NK-92 treated with Interleukin-12 subunit alpha and Interleukin-12 subunit beta, amount 100 ng/mL, for 24 hours (cell line): ENCODE measurements at regions not wholly inside any gene's neighbourhood (a gene's known extent, or its start where the extent isn't known, plus 50 kb on each side); places are given as distances from the start of the nearest gene placed in this dataset.
"Not testable (repeated sequence)": the region's sequence is repeated elsewhere in the genome, so short reads cannot be mapped to it uniquely, and the experiment has no call there.

Experiments used
- DNase-seq: peaks from one replicate; lab custom pipeline; 2025; lab: John Stamatoyannopoulos, UW

DNA sequence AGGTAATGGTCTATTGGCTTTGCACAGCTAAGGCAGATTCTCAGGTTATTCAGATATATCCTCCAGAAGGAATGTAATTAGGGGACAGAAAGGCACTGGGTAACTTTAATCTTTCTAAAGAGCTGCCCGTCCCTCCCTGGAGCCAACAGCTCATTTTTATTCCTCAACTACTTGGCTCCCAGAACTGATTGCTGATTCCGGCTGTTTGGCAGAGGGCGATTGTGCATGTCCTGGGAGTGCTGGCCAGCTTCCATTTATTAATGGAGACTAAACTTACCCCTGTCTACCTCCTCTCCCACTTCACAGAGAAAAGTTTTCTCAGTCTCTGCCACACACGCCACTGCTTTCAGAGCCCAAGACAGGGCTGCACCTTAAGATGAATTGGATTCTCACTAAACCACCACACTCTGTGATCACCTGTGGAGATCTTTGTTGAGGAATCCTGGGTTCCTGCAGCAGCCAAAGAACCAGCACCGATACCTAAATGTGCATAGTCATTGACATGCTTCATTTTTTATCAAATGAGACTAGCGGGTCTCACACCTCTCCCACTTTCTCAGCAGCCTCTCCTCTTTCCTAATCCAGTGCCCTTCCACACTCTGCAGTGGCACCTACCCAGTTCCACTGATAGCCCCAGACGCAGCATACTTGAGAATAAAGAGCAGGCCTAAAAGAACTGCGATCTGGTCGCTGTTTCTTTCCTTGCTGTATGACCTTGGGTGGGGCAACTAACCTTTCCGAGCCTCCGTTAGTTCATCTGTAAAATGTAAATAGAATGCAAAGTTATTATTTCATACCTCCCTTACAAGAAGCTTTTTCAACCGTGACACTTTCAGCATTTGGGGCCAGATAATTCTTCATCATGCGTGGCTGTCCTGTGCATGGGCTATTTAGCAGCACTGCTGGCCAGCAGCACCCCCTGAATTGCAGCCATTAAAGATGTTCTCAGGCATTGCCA, 648.7 kb downstream of the UQCRFS1 start:
- DNase-seq = no peak

DNA sequence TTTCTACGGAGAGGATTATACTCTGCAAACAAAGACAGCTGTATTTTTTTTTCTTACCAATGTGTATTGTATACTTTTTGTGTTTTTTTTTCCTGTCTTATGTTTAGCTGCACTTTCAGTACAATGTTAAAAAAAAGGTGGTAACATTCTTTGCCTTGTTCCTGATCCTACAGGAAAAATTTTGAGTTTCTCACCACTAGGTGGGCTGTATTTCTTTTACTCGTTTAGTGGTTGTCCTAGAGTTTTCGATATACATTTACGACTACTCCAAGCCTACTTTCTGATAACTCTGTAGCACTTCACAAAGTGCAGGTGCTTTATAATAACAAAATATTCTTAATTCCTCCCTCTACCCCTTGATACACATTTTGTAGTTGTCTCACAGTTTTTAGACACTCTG, 652.2 kb downstream of the UQCRFS1 start:
- DNase-seq = no peak

DNA sequence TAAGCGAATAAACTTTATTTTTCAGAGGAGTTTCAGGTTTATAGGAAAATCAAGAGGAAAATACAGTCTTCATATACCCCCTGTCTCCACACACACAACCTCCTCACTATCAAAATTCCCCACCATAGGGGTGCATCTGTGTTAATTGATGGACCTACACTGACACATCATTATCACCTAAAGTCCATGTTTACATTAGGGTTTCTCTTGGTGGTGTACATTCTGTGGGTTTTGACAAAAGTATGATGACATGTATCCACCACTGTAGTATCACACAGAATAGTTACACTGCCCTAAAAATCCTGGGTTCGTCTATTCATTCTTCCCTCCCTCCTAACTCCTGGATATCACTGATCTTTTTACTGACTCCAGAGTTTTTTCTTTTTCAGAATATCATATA, 654.2 kb downstream of the UQCRFS1 start:
- no peak for DNase-seq

DNA sequence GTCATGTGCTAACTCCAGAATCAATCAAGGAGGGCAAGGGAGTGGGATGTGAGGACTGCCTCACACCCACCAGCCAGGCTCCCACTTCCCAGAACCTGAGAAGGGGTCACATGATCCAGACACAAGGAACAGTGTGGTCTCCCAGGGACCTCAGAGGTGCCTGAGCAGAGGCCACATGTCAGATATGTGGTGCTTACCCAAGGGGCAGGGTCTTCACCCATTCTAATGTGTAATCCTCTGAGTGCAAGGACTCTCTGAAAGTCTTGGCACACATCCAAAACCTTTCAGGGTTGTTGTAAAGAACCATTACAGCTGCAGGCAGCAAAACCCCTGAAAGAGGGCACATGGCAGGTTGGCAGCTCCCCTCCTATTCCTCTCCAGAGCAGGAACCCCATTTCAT, 656.6 kb downstream of the UQCRFS1 start:
- no peak for DNase-seq

DNA sequence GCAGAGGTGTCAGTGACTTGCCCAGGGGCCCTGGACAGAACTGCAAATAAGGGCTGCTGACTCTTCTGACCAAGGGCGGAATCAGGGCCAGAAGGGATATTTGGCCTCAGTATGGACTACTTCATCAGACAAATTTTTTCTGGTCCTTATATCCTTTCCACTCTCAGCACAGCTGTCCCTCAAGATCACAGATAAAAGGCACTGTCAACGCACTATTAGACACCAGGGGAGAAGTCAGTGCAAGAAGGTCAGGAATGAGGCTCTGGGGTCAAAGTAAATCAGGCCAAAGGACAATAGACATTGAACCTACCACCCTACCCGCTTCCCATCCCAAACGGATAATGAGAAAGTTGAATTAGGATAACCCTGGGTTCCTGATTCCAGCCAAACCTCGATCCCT, 657.6 kb downstream of the UQCRFS1 start:
- no peak for DNase-seq

DNA sequence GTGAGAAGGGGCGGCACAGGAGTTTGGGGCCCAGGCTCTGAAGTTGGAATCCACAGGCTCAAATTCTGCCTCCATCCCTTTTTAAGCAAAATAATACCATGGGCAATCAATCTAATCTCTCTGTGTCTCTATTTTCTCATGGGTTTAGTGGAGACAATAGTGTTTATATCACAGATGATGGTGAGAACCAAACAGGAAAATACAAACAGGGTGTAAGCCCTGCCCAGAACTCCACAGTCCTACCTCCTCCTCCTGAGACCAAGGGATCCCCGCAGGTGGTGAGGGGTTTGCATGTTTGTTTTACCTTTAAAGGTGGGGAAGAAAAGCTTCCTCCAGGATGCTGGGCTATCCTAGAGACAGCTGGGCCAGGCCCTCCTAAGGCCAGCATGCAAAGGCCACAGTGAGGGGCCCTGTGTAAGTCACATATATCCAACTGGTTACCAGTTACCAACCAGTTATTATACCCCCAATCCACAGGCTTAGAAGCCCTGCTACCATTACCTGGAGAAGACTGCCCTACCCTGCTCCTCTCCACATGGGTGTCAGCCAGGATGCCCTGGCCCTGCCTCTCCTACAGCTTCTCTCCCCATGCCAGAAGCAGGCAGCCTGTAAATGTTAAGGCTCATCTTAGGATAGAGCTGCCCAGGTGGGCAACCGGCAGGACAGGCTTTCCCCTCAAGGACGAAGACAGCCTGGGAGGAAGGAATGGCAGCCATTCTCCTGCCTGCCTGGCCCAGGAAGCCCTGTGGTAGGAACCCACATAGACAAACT, 658.4 kb downstream of the UQCRFS1 start:
- no peak for DNase-seq

DNA sequence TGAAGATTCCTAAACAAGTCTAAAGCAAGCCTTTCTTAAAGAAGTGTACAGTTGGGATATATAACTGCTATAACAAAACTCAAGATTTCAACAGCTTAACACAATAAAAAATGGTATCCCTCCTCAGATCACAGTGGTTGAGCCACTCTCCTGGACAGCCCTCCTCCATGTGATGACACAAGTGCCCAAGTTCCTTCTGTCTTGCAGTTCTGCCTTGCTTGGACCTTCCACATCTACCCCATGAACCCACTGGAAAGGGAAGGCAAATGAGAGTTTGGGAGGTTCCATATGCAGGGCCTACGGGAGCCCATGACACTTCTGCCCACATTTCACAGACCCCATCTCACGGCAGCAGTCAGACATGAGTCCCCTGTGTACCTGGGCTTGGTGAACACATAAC, 659.2 kb downstream of the UQCRFS1 start:
- DNase-seq = no peak

DNA sequence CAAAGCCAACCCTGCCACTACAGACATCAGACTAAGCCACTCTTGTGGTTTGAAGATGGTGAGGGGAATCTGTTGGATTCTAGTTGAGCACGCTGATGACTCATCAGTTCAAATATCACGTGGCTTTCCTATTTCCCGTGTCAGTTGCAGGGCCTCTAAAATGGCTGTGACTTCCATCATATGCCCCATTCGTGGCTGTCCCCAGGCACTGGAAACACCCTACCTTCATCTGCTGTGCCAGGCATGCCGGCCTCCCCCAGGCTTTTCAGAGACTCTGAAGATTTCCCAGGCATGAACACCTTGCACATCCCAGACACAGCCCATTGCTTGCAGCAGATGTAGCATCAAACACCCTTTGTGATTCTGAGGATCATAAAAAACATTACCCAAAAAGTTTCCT, 659.9 kb downstream of the UQCRFS1 start:
- no peak for DNase-seq

DNA sequence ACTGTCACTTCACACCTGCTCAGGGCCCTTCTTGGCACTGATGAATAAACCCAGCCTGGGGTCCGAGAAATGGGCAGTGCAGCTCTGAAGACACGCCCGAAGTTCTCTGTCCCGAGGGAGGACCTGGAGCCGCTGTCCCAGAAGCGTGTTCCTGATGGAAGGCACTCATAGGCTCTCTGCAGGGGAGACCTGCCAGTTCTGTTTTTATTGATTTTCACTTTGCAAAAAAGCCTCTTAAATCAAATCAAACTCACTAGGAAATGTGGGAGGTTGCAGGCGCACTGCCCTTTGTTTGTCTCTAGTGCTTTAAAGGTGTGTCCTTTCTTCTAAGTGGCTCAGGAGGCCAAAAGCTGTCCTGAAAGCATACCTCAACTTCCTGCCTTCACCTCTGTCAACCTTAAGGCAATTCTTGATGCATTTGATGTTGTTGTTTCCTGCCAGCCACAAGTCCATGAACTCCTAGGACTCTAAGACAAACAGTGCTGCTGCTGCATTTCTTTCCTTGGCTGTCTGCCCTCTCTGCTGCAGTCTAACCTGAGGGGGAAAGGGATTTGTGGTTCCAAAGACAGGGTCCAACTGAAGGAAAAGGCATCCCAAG, 663.2 kb downstream of the UQCRFS1 start:
- no peak for DNase-seq

DNA sequence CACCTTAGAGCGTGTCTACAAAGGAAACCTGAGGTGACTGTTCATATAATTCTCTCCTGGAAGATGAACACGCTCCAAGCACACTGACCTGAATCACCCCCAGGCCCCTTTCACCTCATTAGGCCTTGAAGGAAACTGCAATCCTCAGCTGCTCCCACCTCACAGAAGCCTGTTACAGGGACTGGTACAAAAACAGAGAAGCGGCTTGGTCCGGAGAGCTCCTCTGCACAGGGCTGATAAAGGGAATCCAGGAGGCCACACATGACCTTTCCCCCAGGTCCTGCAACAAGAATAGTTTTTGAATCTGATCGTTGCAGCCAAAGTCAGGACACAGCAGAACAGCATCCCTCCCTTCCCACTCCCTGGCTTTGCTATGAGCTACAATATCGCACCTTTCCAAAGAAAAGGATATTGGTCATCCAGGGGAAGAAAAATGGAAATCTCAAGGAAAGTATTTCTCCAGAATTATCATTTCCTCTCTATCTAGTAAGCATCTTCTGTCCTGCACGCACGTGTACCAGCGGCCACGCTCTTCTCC, 666.7 kb downstream of the UQCRFS1 start:
- DNase-seq = no peak

DNA sequence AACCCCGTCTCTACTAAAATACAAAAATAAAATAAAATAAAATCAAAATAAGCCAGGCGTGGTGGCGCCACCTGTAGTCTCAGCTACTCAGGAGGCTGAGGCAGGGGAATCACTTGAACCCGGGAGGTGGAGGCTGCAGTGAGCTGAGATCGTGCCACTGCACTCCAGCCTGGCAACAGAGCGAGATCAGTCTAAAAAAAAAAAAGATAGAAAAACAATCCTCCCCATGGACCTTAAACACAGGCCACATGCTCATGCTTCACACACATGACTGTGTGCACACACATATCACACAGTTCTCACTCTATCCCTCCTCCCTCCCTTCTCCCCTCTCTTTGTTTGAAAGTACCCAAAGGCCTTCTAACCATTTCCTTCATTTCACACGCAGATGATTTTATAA, 667.6 kb downstream of the UQCRFS1 start:
- DNase-seq = not testable (repeated sequence)

DNA sequence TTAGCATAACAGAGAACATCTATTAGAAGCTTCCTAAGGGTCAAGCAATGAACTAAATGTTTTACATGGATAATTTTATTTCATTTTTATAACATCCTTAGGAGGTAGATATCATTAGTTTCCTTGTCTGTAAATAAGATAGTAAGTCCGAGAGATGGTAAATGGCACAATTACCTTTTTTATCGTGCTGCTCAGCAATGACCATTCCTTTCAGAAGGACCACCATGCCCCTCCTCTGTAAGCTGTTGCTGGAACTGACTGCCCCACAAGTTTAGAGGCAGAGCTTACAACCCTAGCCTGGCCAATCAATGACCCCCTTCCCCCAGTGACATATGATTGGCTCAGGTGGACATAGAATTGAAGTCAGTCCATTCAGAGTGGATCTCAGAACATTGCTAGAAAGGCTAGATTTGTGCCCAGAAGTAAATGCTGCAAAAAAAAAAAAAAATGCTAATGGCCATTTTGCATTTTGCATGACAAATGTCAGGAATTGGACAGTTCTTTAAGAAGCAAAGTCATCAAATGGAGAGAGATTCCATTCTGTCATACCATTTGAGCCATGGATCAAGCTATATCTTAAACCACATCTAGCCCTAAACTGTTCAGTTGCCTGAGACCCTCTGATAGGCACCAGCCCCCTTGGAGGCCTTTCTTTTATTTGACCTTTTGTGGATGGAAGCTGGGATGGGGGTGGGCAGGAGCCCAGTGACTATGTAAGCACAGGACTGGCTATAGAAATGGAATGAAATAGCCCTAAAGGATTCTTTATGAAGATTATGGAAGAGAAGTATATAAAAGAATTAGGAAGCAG, 668.3 kb downstream of the UQCRFS1 start:
- DNase-seq = no peak

DNA sequence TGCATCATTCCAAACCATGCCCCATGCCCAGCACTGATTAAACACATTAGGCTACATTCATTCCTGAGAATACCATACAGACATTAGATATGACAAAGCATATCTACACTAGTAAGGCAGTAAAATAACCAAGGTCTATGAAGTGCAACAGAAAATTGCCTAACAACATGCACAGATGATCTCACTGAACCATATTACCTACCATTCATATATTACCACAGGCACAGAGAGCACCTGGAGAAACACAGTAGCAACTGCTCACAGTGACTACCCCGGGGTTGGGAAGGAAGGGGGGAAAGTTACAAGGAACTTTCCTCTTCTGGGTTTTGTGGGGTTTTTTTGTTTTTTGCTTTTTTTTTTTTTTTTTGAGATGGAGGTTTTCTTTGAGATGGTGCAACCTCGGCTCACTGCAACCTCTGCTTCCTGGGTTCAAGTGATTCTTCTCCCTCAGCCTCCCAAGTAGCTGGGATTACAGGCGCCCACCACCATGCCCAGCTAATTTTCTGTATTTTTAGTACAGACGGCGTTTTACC, 669.6 kb downstream of the UQCRFS1 start:
- no peak for DNase-seq

DNA sequence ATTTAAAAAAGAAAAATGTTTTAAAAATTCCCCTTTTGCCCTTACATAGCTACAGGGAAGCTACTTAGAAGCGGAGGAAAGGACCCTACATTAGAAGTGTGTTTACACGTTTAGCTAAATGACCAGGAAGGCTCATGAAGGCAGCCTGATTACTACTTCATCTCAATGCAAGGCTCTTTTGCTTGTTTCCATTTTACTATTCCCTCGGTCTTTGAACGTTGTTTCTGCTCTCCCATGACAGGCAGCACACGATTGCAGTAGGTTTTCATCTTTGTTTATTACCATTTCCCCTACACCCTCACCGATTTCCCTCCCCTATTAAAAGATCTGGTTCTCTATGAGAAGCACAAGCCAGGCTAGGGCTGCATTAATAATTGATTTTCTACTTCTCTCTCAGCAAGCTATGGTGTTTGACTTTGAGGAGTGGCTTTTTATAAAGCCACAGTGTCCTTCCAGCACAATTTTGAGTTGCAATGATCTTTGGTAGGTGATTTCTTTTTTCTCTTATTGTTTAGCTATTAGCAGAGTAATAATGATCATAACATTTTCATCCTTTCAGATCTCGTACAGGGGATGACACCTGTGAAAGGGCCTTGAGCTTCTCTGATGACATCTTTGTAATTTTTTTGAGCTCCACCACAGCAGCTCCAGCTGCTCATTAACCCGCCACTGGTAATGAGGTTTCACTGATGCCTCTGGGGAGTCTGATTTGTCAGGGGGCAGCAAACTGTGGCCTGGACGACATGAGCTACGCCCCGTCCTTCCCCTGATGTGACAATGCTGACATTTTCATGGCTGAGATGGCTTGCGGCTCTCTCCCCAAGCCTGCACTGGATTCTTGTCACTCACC, 670.3 kb downstream of the UQCRFS1 start:
- no peak for DNase-seq

DNA sequence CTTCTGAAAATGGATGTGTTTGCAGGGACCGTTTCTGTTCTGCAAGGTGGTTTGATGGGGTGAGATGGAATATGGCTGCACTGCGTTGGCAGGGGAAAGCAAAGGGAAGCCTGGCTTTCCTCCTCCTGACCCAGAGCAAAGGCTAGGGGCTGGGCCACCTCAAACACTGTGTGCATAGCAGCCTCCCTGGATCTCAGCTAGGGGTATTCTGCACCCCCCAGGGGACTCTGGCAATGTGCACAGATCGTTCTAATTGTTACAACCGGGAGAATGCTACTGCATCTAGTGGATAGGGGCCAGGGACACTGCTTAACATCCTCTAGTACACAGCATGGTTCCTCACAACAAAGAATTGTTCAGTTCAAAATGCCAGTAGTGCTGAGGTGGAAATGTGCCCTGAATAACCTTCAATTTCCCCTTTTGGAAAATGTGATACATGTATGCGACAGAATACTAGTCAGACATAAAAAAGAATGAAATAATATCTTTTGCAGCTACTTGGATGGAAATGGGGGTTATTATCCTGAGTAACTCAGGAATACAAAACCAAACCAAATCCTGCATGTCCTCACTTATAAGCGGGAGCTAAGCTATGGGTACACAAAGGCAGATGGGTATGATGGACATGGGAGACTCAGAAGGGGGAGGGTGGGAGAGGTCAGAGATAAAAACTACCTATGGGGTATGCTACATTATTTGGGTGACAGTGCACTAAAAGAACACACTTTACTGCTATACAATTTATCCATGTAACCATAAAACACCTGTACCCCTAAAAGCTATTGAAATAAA, 671.2 kb downstream of the UQCRFS1 start:
- no peak for DNase-seq

DNA sequence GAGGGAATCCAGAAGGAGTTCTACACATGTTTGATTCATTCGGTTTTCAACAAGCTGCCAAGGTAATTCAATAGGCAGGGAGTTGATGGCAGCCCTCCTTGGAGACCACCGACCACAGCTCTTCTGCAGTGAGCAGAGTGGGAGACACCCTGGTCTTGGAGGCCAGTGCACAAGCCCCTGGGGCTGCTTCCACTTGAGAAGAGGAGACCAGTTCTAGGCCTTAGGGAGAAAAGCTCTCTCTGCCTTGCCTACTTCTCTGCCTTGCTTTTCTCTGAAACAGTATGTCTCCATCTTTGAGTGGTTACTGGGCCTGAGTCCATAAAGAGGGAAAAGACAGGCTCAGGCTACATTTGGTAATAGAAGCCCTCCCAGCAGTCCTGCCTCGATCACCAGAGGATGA, 671.9 kb downstream of the UQCRFS1 start:
- DNase-seq = no peak

DNA sequence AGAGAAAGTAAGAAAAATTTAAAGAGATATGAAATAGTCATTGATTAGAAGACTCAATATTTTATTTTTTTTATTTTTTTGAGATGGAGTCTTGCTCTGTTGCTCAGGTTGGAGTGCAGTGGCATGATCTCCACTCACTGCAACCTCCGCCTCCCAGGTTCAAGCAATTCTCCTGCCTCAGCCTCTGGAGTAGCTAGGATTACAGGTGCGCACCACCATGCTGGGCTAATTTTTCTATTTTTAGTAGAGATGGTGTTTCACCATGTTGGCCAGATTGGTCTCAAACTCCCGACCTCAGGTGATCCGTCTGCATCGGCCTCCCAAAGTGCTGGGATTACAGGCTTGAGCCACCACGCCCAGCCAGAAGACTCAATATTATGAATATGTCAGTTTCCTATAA, 672.6 kb downstream of the UQCRFS1 start:
- not testable (repeated sequence) for DNase-seq

DNA sequence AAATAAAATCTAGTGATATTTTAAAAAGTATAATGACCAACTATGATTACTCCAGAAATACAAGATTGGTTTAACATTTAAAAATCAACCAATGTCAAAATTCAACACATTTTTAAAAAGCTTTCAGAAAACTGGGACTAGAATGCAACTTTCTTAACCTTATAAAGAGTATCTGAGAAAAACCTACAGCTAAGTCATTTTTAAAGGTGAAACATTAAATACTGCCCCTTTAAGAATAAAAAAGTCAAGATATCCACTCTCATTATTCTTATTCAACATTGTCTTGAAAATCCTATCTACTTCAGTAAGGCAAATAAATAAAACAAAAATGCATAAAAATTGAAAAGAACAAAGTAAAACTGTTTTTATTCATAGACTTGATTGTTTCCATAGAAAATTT, 673.2 kb downstream of the UQCRFS1 start:
- no peak for DNase-seq

DNA sequence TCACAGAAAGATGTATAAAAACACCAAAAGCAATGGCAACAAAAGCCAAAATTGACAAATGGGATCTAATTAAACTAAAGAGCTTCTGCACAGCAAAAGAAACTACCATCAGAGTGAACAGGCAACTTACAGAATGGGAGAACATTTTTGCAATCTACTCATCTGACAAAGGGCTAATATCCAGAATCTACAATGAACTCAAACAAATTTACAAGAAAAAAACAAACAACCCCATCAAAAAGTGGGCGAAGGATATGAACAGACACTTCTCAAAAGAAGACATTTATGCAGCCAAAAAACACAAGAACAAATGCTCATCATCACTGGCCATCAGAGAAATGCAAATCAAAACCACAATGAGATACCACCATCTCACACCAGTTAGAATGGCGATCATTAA, 674.4 kb downstream of the UQCRFS1 start:
- DNase-seq = not testable (repeated sequence)

DNA sequence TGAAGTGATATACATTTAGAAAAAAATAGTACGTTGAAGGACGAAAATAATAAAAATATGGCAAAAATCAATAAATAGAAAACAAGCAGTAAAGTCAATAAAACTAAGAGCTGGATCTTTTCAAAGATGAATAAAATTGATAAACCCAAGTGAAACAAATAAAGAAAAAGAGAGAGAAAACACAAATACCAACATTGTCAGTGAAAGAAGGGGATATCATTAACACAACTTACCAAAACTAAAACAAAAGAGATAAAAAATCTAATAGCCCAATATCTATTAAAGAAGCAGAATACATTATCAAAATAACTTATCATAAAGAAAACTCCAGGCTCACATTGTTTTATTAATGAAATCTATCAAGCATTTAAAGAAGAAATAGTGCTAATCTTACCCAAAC, 675.1 kb downstream of the UQCRFS1 start:
- no peak for DNase-seq
